ENCODE measurements at regions not wholly inside any gene's neighbourhood (a gene's known extent, or its start where the extent isn't known, plus 50 kb on each side); places are given as distances from the start of the nearest gene placed in this dataset.
"Not testable (repeated sequence)": the region's sequence is repeated elsewhere in the genome, so short reads cannot be mapped to it uniquely, and the experiment has no call there.

GRCh38 chr4:73348185-73348584 lies 55.9 kb upstream of the ALB start:
- DNase-seq = no peak

DNA sequence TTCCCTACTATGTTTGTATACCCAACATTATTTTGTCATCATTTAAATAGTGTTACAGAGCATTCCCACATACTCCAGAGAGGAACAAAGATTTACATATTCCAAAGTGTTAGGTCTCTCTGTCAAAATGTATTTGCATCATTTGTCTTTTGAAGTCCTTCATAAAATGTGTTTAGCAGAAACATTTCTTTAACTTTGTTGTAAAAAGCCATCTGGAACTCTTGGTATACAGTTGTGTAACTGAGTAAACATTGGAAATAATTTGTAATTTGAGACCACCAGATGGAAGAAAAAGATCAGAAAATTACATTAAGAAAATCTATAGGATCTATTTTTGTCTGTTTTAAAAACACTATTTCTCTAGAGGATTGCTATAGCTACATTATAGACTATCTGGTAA lies 56.6 kb upstream of the ALB start:
- no peak for DNase-seq

GRCh38 chr4:73345399-73345975 lies 58.6 kb upstream of the ALB start:
- DNase-seq = no peak

DNA sequence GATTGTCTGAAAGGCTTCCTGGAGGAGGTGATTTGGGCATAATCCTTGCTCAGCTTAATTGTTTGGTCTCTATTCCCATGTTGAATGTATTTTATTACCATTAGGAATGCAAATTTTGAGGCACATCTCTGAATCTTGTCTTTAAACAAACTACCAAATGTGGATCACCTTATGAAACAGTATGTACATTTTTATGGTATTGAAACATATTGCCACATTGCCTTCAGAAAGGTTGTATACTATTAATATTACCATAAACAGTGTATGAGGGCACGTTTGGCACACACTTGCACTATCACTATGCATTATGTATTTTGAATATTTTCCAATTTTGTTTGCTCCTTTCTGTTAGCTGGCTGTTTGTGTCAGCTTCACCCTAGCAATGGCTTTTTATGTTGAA lies 60.0 kb upstream of the ALB start:
- no peak for DNase-seq

- no peak for DNase-seq
Observed at GRCh38 chr4:73343432-73343831, 60.7 kb upstream of the ALB start.

DNA sequence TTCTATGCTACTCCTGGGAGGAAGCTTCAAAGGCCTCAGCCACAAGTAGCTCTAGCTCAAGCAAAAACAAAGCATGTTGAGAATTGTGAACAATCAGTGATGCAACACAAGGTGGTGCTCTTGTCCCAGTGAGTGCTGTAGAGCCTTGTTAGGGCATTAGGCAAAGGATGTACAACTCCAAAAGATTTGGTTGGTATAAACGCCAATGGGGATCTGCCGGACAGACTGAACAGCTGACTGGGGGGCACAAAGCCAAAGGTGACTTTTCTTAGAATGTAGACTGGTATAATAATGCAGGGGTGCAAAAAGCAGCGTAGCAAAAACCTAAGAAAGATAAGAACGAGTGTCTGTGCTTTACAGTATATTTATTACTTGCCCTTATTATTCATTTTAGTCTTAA lies 62.6 kb upstream of the ALB start:
- peak; percentile 40 for DNase-seq

- no peak for DNase-seq
Observed at GRCh38 chr4:73340917-73341316, 63.2 kb upstream of the ALB start.

DNA sequence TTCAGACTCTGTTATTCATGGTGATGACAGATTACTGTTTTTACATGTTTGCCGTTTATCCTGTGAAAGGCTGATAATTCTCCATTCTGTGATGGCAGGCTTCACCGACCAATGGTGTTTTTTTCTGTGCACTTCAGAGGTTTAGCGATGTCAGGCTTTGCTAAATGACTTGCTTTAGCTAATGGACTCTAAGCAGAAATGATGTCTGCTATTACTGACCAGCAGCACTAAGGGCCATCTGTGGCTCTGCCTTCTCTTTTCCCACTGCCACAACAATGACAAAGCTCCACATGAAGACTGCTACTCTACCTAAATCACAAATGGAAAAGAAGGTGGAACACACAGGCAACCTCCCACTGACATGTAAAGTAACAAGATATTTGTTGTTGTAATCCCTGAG lies 68.4 kb upstream of the ALB start:
- no peak for DNase-seq

- not testable (repeated sequence) for DNase-seq
Observed at GRCh38 chr4:73332012-73332411, 72.1 kb upstream of the ALB start.

GRCh38 chr4:73329300-73329699 lies 70.7 kb upstream of the ANKRD17 start:
- DNase-seq = no peak

DNA sequence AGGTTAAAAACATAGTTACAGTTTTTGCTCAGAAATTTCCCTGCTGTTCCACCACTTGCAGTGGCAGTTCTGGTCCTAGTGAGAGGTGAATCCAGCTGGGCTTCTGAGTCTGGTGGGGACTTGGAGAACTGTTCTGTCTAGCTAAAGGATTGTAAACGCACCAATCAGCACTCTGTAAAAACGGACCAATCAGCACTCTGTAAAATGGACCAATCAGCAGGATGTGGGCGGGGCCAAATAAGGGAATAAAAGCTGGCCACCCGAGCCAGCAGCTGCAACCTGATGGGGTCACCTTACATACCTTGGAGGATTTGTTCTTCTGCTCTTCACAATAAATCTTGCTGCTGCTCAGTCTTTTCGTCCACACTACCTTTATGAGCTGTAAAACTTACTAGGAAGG lies 67.2 kb upstream of the ANKRD17 start:
- DNase-seq = not testable (repeated sequence)

DNA sequence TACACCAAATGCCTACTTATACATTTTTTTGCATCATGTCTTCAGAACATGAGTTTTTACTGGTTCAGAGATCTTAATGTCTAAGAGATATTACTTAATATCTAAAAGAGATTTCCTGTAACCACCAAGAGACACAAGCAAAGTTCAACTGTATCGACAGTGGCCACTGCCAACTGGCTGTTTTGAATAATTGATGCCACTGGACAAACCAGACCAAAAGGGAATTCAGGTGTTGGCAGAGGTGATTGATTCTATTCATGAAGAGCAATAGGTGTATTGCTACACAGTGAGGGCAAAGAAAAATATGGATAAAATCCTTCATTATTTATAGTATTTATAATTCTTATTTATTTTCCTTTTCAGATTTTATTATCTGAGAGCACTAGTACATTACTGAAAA lies 58.5 kb upstream of the ANKRD17 start:
- DNase-seq = no peak

GRCh38 chr4:73315091-73315490 lies 56.5 kb upstream of the ANKRD17 start:
- no peak for DNase-seq

GRCh38 chr4:73312967-73313366 lies 54.4 kb upstream of the ANKRD17 start:
- DNase-seq = no peak

- no peak for DNase-seq
Observed at GRCh38 chr4:73311428-73311827, 52.8 kb upstream of the ANKRD17 start.

DNA sequence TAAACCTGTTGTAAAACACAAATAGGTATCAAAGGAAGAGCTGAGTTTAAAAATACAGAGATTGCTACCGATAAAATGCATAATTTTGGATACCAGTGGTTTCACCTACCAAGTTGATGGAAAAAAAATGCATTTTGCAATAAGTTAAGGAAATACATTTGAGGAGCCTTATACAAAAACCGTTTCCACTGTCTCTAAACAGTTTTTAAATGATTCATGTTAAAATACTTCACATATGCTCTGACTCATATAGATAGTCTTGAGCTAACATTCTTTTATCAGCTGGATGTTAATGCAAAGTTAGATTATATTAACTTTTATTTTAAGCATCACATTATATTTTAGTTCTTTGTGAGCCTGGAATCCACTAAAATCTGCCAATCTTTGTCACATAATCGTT lies 50.6 kb upstream of the ANKRD17 start:
- no peak for DNase-seq
